ENCODE measurements at regions not wholly inside any gene's neighbourhood (a gene's known extent, or its start where the extent isn't known, plus 50 kb on each side); places are given as distances from the start of the nearest gene placed in this dataset.

- TF ChIP-seq EGR1 (IDR thresholded peaks at IDR 0.05) (no peak), USF1 (IDR thresholded peaks at IDR 0.05) (no peak), FOXM1 (IDR thresholded peaks at IDR 0.05; ENCODE audit: borderline replicate concordance, low read depth) (no peak), REST (IDR thresholded peaks at IDR 0.05; ENCODE audit: low read depth) (no peak), CREB1 (IDR thresholded peaks at IDR 0.05; ENCODE audit: low read depth) (no peak), YY1 (IDR thresholded peaks at IDR 0.05; ENCODE audit: low read depth) (no peak), RAD21 (IDR thresholded peaks at IDR 0.05; ENCODE audit: low read depth) (no peak), TCF12 (IDR thresholded peaks at IDR 0.05; ENCODE audit: low read depth) (no peak), CEBPB (IDR thresholded peaks at IDR 0.05) (no peak)
Measured at GRCh38 chr11:122306831-122307391, 190.9 kb upstream of the BLID start.

GRCh38 chr11:122305426-122306320 is 189.7 kb upstream of the BLID start:
- no peak for TF ChIP-seq RAD21 (IDR thresholded peaks at IDR 0.05; ENCODE audit: low read depth)
- TF ChIP-seq MAX (IDR thresholded peaks at IDR 0.05): no peak
- TF ChIP-seq YY1 (IDR thresholded peaks at IDR 0.05; ENCODE audit: low read depth): no peak
- no peak for TF ChIP-seq EGR1 (IDR thresholded peaks at IDR 0.05)
- no peak for TF ChIP-seq CREB1 (IDR thresholded peaks at IDR 0.05; ENCODE audit: low read depth)
- no peak for TF ChIP-seq TEAD4 (IDR thresholded peaks at IDR 0.05)
- no peak for TF ChIP-seq EP300 (IDR thresholded peaks at IDR 0.05; ENCODE audit: borderline replicate concordance)
- no peak for TF ChIP-seq FOXM1 (IDR thresholded peaks at IDR 0.05; ENCODE audit: borderline replicate concordance, low read depth)
- TF ChIP-seq TAF1 (IDR thresholded peaks at IDR 0.05; ENCODE audit: low read depth): no peak
- TF ChIP-seq NFIC (IDR thresholded peaks at IDR 0.05): no peak
- no peak for TF ChIP-seq CEBPB (IDR thresholded peaks at IDR 0.05)
- TF ChIP-seq ZBTB7A (IDR thresholded peaks at IDR 0.05; ENCODE audit: low read depth): no peak

- TF ChIP-seq NFIC (IDR thresholded peaks at IDR 0.05) (no peak), CEBPB (IDR thresholded peaks at IDR 0.05) (no peak), EP300 (IDR thresholded peaks at IDR 0.05; ENCODE audit: borderline replicate concordance) (no peak), YY1 (IDR thresholded peaks at IDR 0.05; ENCODE audit: low read depth) (no peak), ZBTB7A (IDR thresholded peaks at IDR 0.05; ENCODE audit: low read depth) (no peak), MAX (IDR thresholded peaks at IDR 0.05) (no peak), EGR1 (IDR thresholded peaks at IDR 0.05) (no peak), REST (IDR thresholded peaks at IDR 0.05; ENCODE audit: low read depth) (no peak), USF1 (IDR thresholded peaks at IDR 0.05) (no peak), FOXM1 (IDR thresholded peaks at IDR 0.05; ENCODE audit: borderline replicate concordance, low read depth) (no peak), TCF12 (IDR thresholded peaks at IDR 0.05; ENCODE audit: low read depth) (no peak), TEAD4 (IDR thresholded peaks at IDR 0.05) (no peak), TAF1 (IDR thresholded peaks at IDR 0.05; ENCODE audit: low read depth) (no peak), RAD21 (IDR thresholded peaks at IDR 0.05; ENCODE audit: low read depth) (no peak), CREB1 (IDR thresholded peaks at IDR 0.05; ENCODE audit: low read depth) (no peak)
Measured at GRCh38 chr11:122304973-122305372, 189.0 kb upstream of the BLID start.

- no peak for TF ChIP-seq CEBPB (IDR thresholded peaks at IDR 0.05)
- no peak for TF ChIP-seq NFIC (IDR thresholded peaks at IDR 0.05)
- TF ChIP-seq TEAD4 (IDR thresholded peaks at IDR 0.05): no peak
- no peak for TF ChIP-seq EP300 (IDR thresholded peaks at IDR 0.05; ENCODE audit: borderline replicate concordance)
- no peak for TF ChIP-seq YY1 (IDR thresholded peaks at IDR 0.05; ENCODE audit: low read depth)
- TF ChIP-seq FOXM1 (IDR thresholded peaks at IDR 0.05; ENCODE audit: borderline replicate concordance, low read depth): no peak
- no peak for TF ChIP-seq MAX (IDR thresholded peaks at IDR 0.05)
- no peak for TF ChIP-seq EGR1 (IDR thresholded peaks at IDR 0.05)
- no peak for TF ChIP-seq RAD21 (IDR thresholded peaks at IDR 0.05; ENCODE audit: low read depth)
- TF ChIP-seq TCF12 (IDR thresholded peaks at IDR 0.05; ENCODE audit: low read depth): no peak
- no peak for TF ChIP-seq TAF1 (IDR thresholded peaks at IDR 0.05; ENCODE audit: low read depth)
- no peak for TF ChIP-seq REST (IDR thresholded peaks at IDR 0.05; ENCODE audit: low read depth)
- no peak for TF ChIP-seq CREB1 (IDR thresholded peaks at IDR 0.05; ENCODE audit: low read depth)
- no peak for TF ChIP-seq ZBTB7A (IDR thresholded peaks at IDR 0.05; ENCODE audit: low read depth)
- no peak for TF ChIP-seq USF1 (IDR thresholded peaks at IDR 0.05)
Measured at GRCh38 chr11:122304306-122304705, 188.3 kb upstream of the BLID start.
